K562 (cell line): ENCODE measurements at regions not wholly inside any gene's neighbourhood (a gene's known extent, or its start where the extent isn't known, plus 50 kb on each side); places are given as distances from the start of the nearest gene placed in this dataset.

ENCODE experiments used
- ATAC-seq: fragments of 200-7000 bp; cut with Tn5 transposase; 3 replicates; pipeline ENCODE4 v1.9.1; 2020; ENCODE audit warnings: moderate library complexity
- BruUV-seq: library from RNA; stranded (reverse); fragments of 400-500 nt; replicated peaks from 2 replicates; lab custom pipeline; 2021; lab: Mats Ljungman, UMichigan
- CTCF ChIA-PET: fragments of 300-600 bp; formaldehyde crosslinking; extraction: SDS; loops from one replicate; lab custom pipeline; 2021; ENCODE audit warnings: low intra/inter-chr PET ratio; lab: Yijun Ruan, JAX
- POLR2A ChIA-PET: fragments of 300-600, 350-650 bp; sonication (Branson Sonifier 250); formaldehyde crosslinking; extraction: SDS; loops from one replicate; lab custom pipeline; 2021; ENCODE audit warnings: antibody characterized with exemption, inconsistent platforms; lab: Yijun Ruan, JAX
- DNase-seq, 4 experiments: peaks; one replicate each; pipeline versions ENCODE4 v3.0.0 to v3.0.0-alpha.2; 2011 to 2018; ENCODE audit warnings: low spot score in 3 of 4, mixed read lengths in 3 of 4; ENCODE audit errors: extremely low read depth in 1 of 4
- FAIRE-seq: peaks from 2 replicates; lab custom pipeline; 2011; peaks lifted over from hg19 to GRCh38; lab: Jason Lieb, UNC
- H2AFZ ChIP-seq: 2 replicates; pipeline ENCODE4 v1.6.0; 2011; ENCODE audit warnings: low read depth, low read length, control low read depth, inconsistent platforms
- H3K27ac ChIP-seq: fragments of 200-600 bp; 3 replicates; pipeline ENCODE4 v1.8.0; 2011; ENCODE audit warnings: low read depth, mild to moderate bottlenecking, control low read depth, inconsistent platforms, low read length, moderate library complexity, mixed read lengths; ENCODE audit errors: extremely low read depth
- H3K27me3 ChIP-seq, 2 experiments: fragments of 300-600 bp in 1 of 2; 2 replicates in 1 of 2; 3 replicates in 1 of 2; pipeline versions ENCODE4 v1.6.0 to v1.8.0; 2011; ENCODE audit warnings: inconsistent platforms in 2 of 2, low read length in 2 of 2, mild to moderate bottlenecking in 1 of 2, mixed read lengths in 1 of 2, moderate library complexity in 1 of 2; ENCODE audit not compliant: control insufficient read depth in 2 of 2, insufficient read depth in 2 of 2
- H3K36me3 ChIP-seq: fragments of 300-600 bp; 3 replicates; pipeline ENCODE4 v1.8.0; 2011; ENCODE audit warnings: mild to moderate bottlenecking, low read length, inconsistent platforms; ENCODE audit not compliant: control insufficient read depth, insufficient read depth
- H3K4me1 ChIP-seq, 2 experiments: fragments of 200-600 bp in 1 of 2; replicated peaks in 1 of 2; 2 replicates in 1 of 2; 3 replicates in 1 of 2; pipeline versions ENCODE4 v1.5.1 to v1.8.0; 2011; ENCODE audit warnings: inconsistent platforms in 2 of 2, low read length in 2 of 2, mild to moderate bottlenecking in 1 of 2, mixed read lengths in 1 of 2, moderate library complexity in 1 of 2; ENCODE audit not compliant: control insufficient read depth in 2 of 2, insufficient read depth in 2 of 2
- H3K4me2 ChIP-seq: 2 replicates; pipeline ENCODE4 v1.6.1; 2011; ENCODE audit warnings: low read length, control low read depth, inconsistent platforms, mixed read lengths; ENCODE audit not compliant: insufficient read depth
- H3K4me3 ChIP-seq: fragments of 200-600 bp; sonication (generic), shearing (Covaris generic); 2 replicates; pipeline ENCODE4 v1.5.1; 2016; ENCODE audit warnings: control low read depth, inconsistent platforms
- H3K79me2 ChIP-seq: fragments of 200-600 bp; 3 replicates; pipeline ENCODE4 v1.8.0; 2011; ENCODE audit warnings: low read length, inconsistent platforms; ENCODE audit not compliant: control insufficient read depth, insufficient read depth
- H3K9ac ChIP-seq, 2 experiments: 2 replicates each; pipeline versions ENCODE4 v1.6.0 to v1.6.1; 2011; ENCODE audit warnings: low read depth in 2 of 2, low read length in 2 of 2, control low read depth in 1 of 2, inconsistent platforms in 1 of 2, mild to moderate bottlenecking in 1 of 2, mixed read lengths in 1 of 2; ENCODE audit not compliant: insufficient read depth in 1 of 2
- H3K9me1 ChIP-seq: one replicate; pipeline ENCODE4 v1.6.0; 2011; ENCODE audit warnings: inconsistent platforms, mild to moderate bottlenecking, low read length, moderate library complexity; ENCODE audit not compliant: control insufficient read depth, insufficient read depth
- H3K9me3 ChIP-seq: replicated peaks from 2 replicates; pipeline ENCODE4 v1.5.1; 2011; ENCODE audit warnings: low read depth, low read length, inconsistent platforms; ENCODE audit not compliant: control insufficient read depth, insufficient read depth
- H4K20me1 ChIP-seq: replicated peaks from 2 replicates; pipeline ENCODE4 v1.6.1; 2011; ENCODE audit warnings: low read length, inconsistent platforms, mixed read lengths; ENCODE audit not compliant: control insufficient read depth, insufficient read depth
- ARID2 ChIP-seq: fragments of 450-650 bp; IDR thresholded peaks from 2 replicates; pipeline ENCODE4 v1.6.1; 2017; ENCODE audit warnings: antibody characterized with exemption, mild to moderate bottlenecking
- BMI1 ChIP-seq: fragments of 150-350 bp; IDR thresholded peaks from 2 replicates; pipeline ENCODE4 v1.6.1; 2014; ENCODE audit warnings: low read length
- EP300 ChIP-seq: IDR thresholded peaks from 2 replicates; pipeline ENCODE4 v1.6.1; 2012; ENCODE audit warnings: low read length, improper control_type of control experiment
- ETV6 ChIP-seq, 3 experiments: fragments of 150-350 bp in 1 of 3; sonication (generic) in 1 of 3; formaldehyde crosslinking in 1 of 3; IDR thresholded peaks; 2 replicates each; pipeline versions ENCODE4 v1.6.1 to v1.8.0; 2014 to 2022; ENCODE audit warnings: borderline replicate concordance in 2 of 3, low read depth in 2 of 3, antibody characterized with exemption in 1 of 3, low read length in 1 of 3, mild to moderate bottlenecking in 1 of 3, missing genetic modification reagents in 1 of 3
- GABPB1 ChIP-seq: sonication (generic); formaldehyde crosslinking; IDR thresholded peaks from 2 replicates; pipeline ENCODE4 v1.8.0; 2022; ENCODE audit warnings: mild to moderate bottlenecking, missing genetic modification reagents
- HIVEP1 ChIP-seq: fragments of 250-450 bp; sonication (Bioruptor Pico); IDR thresholded peaks from 2 replicates; pipeline ENCODE4 v1.4.0; 2020; ENCODE audit warnings: mild to moderate bottlenecking
- NFYB ChIP-seq: IDR thresholded peaks from 2 replicates; pipeline ENCODE4 v1.6.1; 2011; ENCODE audit warnings: mild to moderate bottlenecking, moderate library complexity; ENCODE audit not compliant: insufficient read length; ENCODE audit errors: extremely low read depth
- SMARCA4 ChIP-seq: fragments of 450-650 bp; IDR thresholded peaks from 2 replicates; pipeline ENCODE4 v1.6.1; 2016
- ZC3H8 ChIP-seq: fragments of 450-650 bp; IDR thresholded peaks from 2 replicates; pipeline ENCODE4 v1.6.1; 2017
- ZNF3 ChIP-seq: fragments of 250-450 bp; sonication (Bioruptor Pico); IDR thresholded peaks from 2 replicates; pipeline ENCODE4 v1.5.0; 2021; ENCODE audit warnings: mild to moderate bottlenecking, moderate library complexity
- ZNF354B ChIP-seq: fragments of 250-450 bp; sonication (Bioruptor Pico); IDR thresholded peaks from 2 replicates; pipeline ENCODE4 v1.4.0; 2020
- WGBS: fragments of 100-300 bp; shearing (Covaris generic); methylation state at CpG from one replicate; pipeline ENCODE4 v1.1.6; 2016; ENCODE audit warnings: low coverage, mixed read lengths; ENCODE audit not compliant: insufficient coverage; ENCODE audit errors: missing lambda C conversion rate; 5-methylcytosine and 5-hydroxymethylcytosine counted together
- in situ Hi-C: fragments of 300-500 bp; cut with MboI; formaldehyde crosslinking; loops from 4 replicates; pipeline ENCODE4 v1.15.0; 2018; ENCODE audit warnings: inconsistent platforms, mixed read lengths
- intact Hi-C: fragments of 100-400 bp; cut with micrococcal nuclease; formaldehyde crosslinking; loops from 2 replicates; pipeline ENCODE4 v1.14.2; 2022
- TF ChIP-seq, protein P1 (sequence below): fragments of 450-650 bp; IDR thresholded peaks from 2 replicates; pipeline ENCODE4 v1.6.1; 2014; ENCODE audit warnings: low read depth, mild to moderate bottlenecking, moderate library complexity, borderline replicate concordance
- TF ChIP-seq, protein P2 (sequence below): fragments of 250-450 bp; sonication (Bioruptor Pico); IDR thresholded peaks from 2 replicates; pipeline ENCODE4 v1.5.0; 2021; ENCODE audit warnings: mild to moderate bottlenecking, borderline replicate concordance
- TF ChIP-seq, protein P3 (sequence below): fragments of 450-650 bp; IDR thresholded peaks from 2 replicates; pipeline ENCODE4 v1.6.1; 2018; ENCODE audit warnings: mild to moderate bottlenecking, low read depth; ENCODE audit not compliant: partially characterized antibody
- TF ChIP-seq, protein P4 (sequence below): sonication (generic); formaldehyde crosslinking; IDR thresholded peaks from 2 replicates; pipeline ENCODE4 v1.8.0; 2022; ENCODE audit warnings: missing genetic modification reagents, mild to moderate bottlenecking, borderline replicate concordance

GRCh38 chr21:16496609-16497008 is 766.8 kb downstream of the USP25 start:
- intact Hi-C loops = no loop called here
- H3K79me2 ChIP-seq = no peaks in the 10 kb centered on the region
- H3K4me1 ChIP-seq = no peaks in the 10 kb centered on the region
- H3K27me3 ChIP-seq = no peaks in the 10 kb centered on the region
- ATAC-seq = no peak
- BruUV-seq = no TSS peak
- no peak for DNase-seq
- no peak for FAIRE-seq
- ChIA-PET POLR2A (no interaction called here), CTCF (no interaction called here)
- H3K9me1 ChIP-seq = no peaks in the 10 kb centered on the region
- H3K9ac ChIP-seq = no peak overlapping the region
- no peak overlapping the region for H3K27ac ChIP-seq
- H3K9me3 ChIP-seq = 0 out of 2 replicates have a peak, but pooled peaks cover 2% of the 10 kb centered on the region
- in situ Hi-C loops = no loop called here
- no peak overlapping the region for H3K4me3 ChIP-seq
- H3K4me2 ChIP-seq = no peak overlapping the region
- H3K36me3 ChIP-seq = no peaks in the 10 kb centered on the region
- no peak overlapping the region for H2AFZ ChIP-seq
- WGBS = 3% methylated on average over 2 of the region's 2 CpGs
- no peak for TF ChIP-seq ZC3H8
- TF ChIP-seq ZNF3 (CRISPR knock-in tag) = no peak
- TF ChIP-seq HIVEP1 (CRISPR knock-in tag) = no peak
- TF ChIP-seq SMARCA4 = no peak
- TF ChIP-seq EP300 = no peak
- no peak for TF ChIP-seq GABPB1
- TF ChIP-seq, protein P1, sequence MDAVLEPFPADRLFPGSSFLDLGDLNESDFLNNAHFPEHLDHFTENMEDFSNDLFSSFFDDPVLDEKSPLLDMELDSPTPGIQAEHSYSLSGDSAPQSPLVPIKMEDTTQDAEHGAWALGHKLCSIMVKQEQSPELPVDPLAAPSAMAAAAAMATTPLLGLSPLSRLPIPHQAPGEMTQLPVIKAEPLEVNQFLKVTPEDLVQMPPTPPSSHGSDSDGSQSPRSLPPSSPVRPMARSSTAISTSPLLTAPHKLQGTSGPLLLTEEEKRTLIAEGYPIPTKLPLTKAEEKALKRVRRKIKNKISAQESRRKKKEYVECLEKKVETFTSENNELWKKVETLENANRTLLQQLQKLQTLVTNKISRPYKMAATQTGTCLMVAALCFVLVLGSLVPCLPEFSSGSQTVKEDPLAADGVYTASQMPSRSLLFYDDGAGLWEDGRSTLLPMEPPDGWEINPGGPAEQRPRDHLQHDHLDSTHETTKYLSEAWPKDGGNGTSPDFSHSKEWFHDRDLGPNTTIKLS = no peak
- TF ChIP-seq, protein P2, sequence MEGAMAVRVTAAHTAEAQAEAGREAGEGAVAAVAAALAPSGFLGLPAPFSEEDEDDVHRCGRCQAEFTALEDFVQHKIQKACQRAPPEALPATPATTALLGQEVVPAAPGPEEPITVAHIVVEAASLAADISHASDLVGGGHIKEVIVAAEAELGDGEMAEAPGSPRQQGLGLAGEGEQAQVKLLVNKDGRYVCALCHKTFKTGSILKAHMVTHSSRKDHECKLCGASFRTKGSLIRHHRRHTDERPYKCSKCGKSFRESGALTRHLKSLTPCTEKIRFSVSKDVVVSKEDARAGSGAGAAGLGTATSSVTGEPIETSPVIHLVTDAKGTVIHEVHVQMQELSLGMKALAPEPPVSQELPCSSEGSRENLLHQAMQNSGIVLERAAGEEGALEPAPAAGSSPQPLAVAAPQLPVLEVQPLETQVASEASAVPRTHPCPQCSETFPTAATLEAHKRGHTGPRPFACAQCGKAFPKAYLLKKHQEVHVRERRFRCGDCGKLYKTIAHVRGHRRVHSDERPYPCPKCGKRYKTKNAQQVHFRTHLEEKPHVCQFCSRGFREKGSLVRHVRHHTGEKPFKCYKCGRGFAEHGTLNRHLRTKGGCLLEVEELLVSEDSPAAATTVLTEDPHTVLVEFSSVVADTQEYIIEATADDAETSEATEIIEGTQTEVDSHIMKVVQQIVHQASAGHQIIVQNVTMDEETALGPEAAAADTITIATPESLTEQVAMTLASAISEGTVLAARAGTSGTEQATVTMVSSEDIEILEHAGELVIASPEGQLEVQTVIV = no peak
- TF ChIP-seq, protein P3, sequence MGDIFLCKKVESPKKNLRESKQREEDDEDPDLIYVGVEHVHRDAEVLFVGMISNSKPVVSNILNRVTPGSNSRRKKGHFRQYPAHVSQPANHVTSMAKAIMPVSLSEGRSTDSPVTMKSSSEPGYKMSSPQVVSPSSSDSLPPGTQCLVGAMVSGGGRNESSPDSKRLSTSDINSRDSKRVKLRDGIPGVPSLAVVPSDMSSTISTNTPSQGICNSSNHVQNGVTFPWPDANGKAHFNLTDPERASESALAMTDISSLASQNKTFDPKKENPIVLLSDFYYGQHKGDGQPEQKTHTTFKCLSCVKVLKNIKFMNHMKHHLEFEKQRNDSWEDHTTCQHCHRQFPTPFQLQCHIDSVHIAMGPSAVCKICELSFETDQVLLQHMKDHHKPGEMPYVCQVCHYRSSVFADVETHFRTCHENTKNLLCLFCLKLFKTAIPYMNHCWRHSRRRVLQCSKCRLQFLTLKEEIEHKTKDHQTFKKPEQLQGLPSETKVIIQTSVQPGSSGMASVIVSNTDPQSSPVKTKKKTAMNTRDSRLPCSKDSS = no peak
- TF ChIP-seq BMI1 = no peak
- no peak for TF ChIP-seq ETV6 (IDR thresholded peaks at IDR 0.05; ENCODE audit: borderline replicate concordance in 1 of 2, low read depth in 2 of 2, low read length in 1 of 2)
- no peak for TF ChIP-seq ETV6 (CRISPR knock-in tag; IDR thresholded peaks at IDR 0.05; ENCODE audit: borderline replicate concordance)
- TF ChIP-seq, protein P4, sequence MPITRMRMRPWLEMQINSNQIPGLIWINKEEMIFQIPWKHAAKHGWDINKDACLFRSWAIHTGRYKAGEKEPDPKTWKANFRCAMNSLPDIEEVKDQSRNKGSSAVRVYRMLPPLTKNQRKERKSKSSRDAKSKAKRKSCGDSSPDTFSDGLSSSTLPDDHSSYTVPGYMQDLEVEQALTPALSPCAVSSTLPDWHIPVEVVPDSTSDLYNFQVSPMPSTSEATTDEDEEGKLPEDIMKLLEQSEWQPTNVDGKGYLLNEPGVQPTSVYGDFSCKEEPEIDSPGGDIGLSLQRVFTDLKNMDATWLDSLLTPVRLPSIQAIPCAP = no peak
- no peak for TF ChIP-seq NFYB
- no peak for TF ChIP-seq ARID2
- no peak for TF ChIP-seq ZNF354B (CRISPR knock-in tag)
- no peaks in the 10 kb centered on the region for H4K20me1 ChIP-seq
